RWPE2 (cell line): ENCODE measurements at regions not wholly inside any gene's neighbourhood (a gene's known extent, or its start where the extent isn't known, plus 50 kb on each side); places are given as distances from the start of the nearest gene placed in this dataset.

Source experiments
- ATAC-seq: fragments of 200-7000 bp; cut with Tn5 transposase; 3 replicates; pipeline ENCODE4 v1.9.1; 2021; ENCODE audit warnings: low read depth
- DNase-seq: peaks from one replicate; pipeline ENCODE4 v3.0.0-alpha.2; 2020; ENCODE audit warnings: low spot score
- H3K27ac ChIP-seq: fragments of 450-650 bp; 2 replicates; pipeline ENCODE4 v1.5.1; 2017; ENCODE audit warnings: mild to moderate bottlenecking; ENCODE audit not compliant: poor library complexity, severe bottlenecking
- H3K27me3 ChIP-seq: fragments of 250-450 bp; sonication (Bioruptor Pico); 2 replicates; pipeline ENCODE4 v1.5.1; 2021; ENCODE audit warnings: mild to moderate bottlenecking, moderate library complexity; ENCODE audit not compliant: insufficient read depth, poor library complexity, severe bottlenecking
- H3K36me3 ChIP-seq: fragments of 250-450 bp; sonication (Bioruptor Pico); 2 replicates; pipeline ENCODE4 v1.5.1; 2020; ENCODE audit warnings: low read depth, mild to moderate bottlenecking, moderate library complexity
- H3K4me1 ChIP-seq: fragments of 250-450 bp; sonication (Bioruptor Pico); 2 replicates; pipeline ENCODE4 v1.5.1; 2021; ENCODE audit warnings: mild to moderate bottlenecking, moderate library complexity; ENCODE audit not compliant: insufficient read depth, poor library complexity, severe bottlenecking
- H3K4me3 ChIP-seq: fragments of 250-450 bp; sonication (Bioruptor Pico); 2 replicates; pipeline ENCODE4 v1.5.1; 2021; ENCODE audit warnings: mild to moderate bottlenecking, moderate library complexity; ENCODE audit not compliant: severe bottlenecking
- H3K9me3 ChIP-seq: fragments of 250-450 bp; sonication (Bioruptor Pico); 2 replicates; pipeline ENCODE4 v1.5.1; 2021; ENCODE audit warnings: mild to moderate bottlenecking, moderate library complexity; ENCODE audit not compliant: severe bottlenecking
- CTCF ChIP-seq: fragments of 450-650 bp; IDR thresholded peaks from one replicate; pipeline ENCODE4 v1.5.1; 2017; ENCODE audit warnings: mild to moderate bottlenecking, moderate library complexity; ENCODE audit not compliant: poor library complexity, severe bottlenecking

- no peak overlapping the region for H3K4me3 ChIP-seq
- ATAC-seq (no peak), DNase-seq (no peak)
- peaks cover 11% of the 10 kb centered on the region for H3K4me1 ChIP-seq
- no peaks in the 10 kb centered on the region for H3K27me3 ChIP-seq
- peaks cover 74% of the 10 kb centered on the region for H3K36me3 ChIP-seq
- no peak overlapping the region for H3K27ac ChIP-seq
- TF ChIP-seq CTCF: no peak
- no peaks in the 10 kb centered on the region for H3K9me3 ChIP-seq
Measured at GRCh38 chr9:711761-712553, 129.5 kb upstream of the DMRT1 start.

GRCh38 chr9:712643-713042 is 128.9 kb upstream of the DMRT1 start:
- Histone ChIP-seq H3K27me3 (no peaks in the 10 kb centered on the region), H3K9me3 (no peaks in the 10 kb centered on the region), H3K4me1 (peaks cover 11% of the 10 kb centered on the region), H3K27ac (no peak overlapping the region), H3K36me3 (peaks cover 80% of the 10 kb centered on the region), H3K4me3 (no peak overlapping the region)
- DNase-seq (no peak), ATAC-seq (no peak)
- no peak for TF ChIP-seq CTCF

GRCh38 chr9:713091-713490 is 128.4 kb upstream of the DMRT1 start:
- Histone ChIP-seq H3K4me1 (peaks cover 11% of the 10 kb centered on the region), H3K36me3 (peaks cover 84% of the 10 kb centered on the region), H3K27ac (no peak overlapping the region), H3K27me3 (no peaks in the 10 kb centered on the region), H3K4me3 (no peak overlapping the region), H3K9me3 (no peaks in the 10 kb centered on the region)
- no peak for TF ChIP-seq CTCF
- DNase-seq (no peak), ATAC-seq (no peak)

GRCh38 chr9:714675-715074 is 126.8 kb upstream of the DMRT1 start:
- H3K9me3 ChIP-seq: no peaks in the 10 kb centered on the region
- ATAC-seq (no peak), DNase-seq (no peak)
- peaks cover 80% of the 10 kb centered on the region for H3K36me3 ChIP-seq
- peaks cover 5% of the 10 kb centered on the region for H3K4me1 ChIP-seq
- no peak for TF ChIP-seq CTCF
- no peak overlapping the region for H3K27ac ChIP-seq
- no peaks in the 10 kb centered on the region for H3K27me3 ChIP-seq
- H3K4me3 ChIP-seq: no peak overlapping the region

GRCh38 chr9:715300-715699 is 126.2 kb upstream of the DMRT1 start:
- Histone ChIP-seq H3K4me3 (no peak overlapping the region), H3K27ac (no peak overlapping the region), H3K36me3 (peaks cover 80% of the 10 kb centered on the region), H3K4me1 (peaks cover 5% of the 10 kb centered on the region), H3K27me3 (no peaks in the 10 kb centered on the region), H3K9me3 (no peaks in the 10 kb centered on the region)
- DNase-seq (no peak), ATAC-seq (no peak)
- no peak for TF ChIP-seq CTCF
